ENCODE measurements at regions not wholly inside any gene's neighbourhood (a gene's known extent, or its start where the extent isn't known, plus 50 kb on each side); places are given as distances from the start of the nearest gene placed in this dataset.

DNA sequence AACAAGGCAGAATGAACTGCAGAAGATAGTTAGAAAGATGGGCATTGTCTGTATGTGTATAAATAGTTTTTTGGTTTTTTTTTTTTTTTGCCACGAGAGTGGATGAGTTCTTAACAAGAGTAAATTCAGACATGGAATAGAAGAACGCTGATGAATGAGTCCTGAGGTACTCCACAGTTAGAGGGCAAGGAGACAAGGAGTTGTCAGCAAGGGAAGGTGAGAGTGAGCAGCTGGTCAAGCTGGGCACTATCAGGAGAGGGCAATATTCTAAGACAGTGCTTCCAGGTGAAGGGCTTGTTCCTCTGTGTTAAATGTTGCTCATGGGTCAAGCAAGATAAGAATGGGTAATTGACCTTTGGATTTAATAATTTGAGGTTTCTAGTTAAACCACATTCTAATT lies 138.6 kb upstream of the FAM78B start:
- TF ChIP-seq GATA3 (IDR thresholded peaks at IDR 0.05; ENCODE audit: low read depth, low read length) (no peak), GATA2 (IDR thresholded peaks at IDR 0.05; ENCODE audit: low read depth, low read length) (no peak)
